Loucy (cell line): ENCODE measurements at regions not wholly inside any gene's neighbourhood (a gene's known extent, or its start where the extent isn't known, plus 50 kb on each side); places are given as distances from the start of the nearest gene placed in this dataset.
"Not testable (repeated sequence)": the region's sequence is repeated elsewhere in the genome, so short reads cannot be mapped to it uniquely, and the experiment has no call there.

Experiments used
- EZH2phosphoT487 ChIP-seq: fragments of 200-600 bp; IDR thresholded peaks from 2 replicates; pipeline ENCODE4 v1.6.1; 2018; ENCODE audit warnings: antibody characterized with exemption, mild to moderate bottlenecking, moderate library complexity, borderline replicate concordance
- TF ChIP-seq, protein P1 (sequence below): fragments of 200-600 bp; sonication (generic); conservative IDR thresholded peaks from 2 replicates; pipeline ENCODE4 v1.5.1; 2014; ENCODE audit warnings: mild to moderate bottlenecking, antibody characterized with exemption, low read length

DNA sequence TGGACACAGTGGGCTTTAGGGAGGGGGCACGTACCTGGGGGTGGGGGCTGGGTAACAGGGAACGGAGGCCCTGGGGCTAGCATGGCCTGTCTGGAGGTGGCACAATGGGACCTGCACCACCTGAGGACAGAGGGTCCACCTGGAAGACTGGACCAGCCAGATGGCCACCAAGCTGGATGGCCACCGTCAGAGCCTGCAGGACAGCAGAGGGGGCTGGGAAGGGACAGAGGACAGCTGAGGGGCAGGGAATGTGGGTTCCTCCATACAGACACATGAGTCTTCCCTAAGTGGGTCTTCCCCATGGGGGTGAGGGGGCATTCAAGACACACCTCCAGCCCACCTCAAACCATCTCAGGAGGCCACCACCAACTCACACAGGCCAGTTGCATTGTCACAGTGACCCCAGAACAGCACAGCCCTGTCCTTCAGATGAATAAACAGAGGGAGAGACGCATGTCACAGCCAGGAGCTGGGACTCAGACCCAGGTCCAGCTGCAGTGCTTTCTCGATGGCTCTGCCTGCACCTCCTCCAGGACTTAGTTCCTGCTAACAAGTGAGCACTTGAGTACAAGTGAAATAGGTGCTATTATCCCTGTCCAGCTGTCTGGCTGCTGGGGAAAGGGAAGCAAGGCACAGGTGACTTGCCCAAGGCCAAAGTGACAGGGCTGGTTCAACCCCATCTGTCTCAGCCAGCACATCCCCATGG lies 52.4 kb upstream of the CSPG4 start:
- TF ChIP-seq, protein P1, sequence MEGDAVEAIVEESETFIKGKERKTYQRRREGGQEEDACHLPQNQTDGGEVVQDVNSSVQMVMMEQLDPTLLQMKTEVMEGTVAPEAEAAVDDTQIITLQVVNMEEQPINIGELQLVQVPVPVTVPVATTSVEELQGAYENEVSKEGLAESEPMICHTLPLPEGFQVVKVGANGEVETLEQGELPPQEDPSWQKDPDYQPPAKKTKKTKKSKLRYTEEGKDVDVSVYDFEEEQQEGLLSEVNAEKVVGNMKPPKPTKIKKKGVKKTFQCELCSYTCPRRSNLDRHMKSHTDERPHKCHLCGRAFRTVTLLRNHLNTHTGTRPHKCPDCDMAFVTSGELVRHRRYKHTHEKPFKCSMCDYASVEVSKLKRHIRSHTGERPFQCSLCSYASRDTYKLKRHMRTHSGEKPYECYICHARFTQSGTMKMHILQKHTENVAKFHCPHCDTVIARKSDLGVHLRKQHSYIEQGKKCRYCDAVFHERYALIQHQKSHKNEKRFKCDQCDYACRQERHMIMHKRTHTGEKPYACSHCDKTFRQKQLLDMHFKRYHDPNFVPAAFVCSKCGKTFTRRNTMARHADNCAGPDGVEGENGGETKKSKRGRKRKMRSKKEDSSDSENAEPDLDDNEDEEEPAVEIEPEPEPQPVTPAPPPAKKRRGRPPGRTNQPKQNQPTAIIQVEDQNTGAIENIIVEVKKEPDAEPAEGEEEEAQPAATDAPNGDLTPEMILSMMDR: not testable (repeated sequence)
- not testable (repeated sequence) for TF ChIP-seq EZH2phosphoT487
